ENCODE measurements at regions not wholly inside any gene's neighbourhood (a gene's known extent, or its start where the extent isn't known, plus 50 kb on each side); places are given as distances from the start of the nearest gene placed in this dataset.

DNA sequence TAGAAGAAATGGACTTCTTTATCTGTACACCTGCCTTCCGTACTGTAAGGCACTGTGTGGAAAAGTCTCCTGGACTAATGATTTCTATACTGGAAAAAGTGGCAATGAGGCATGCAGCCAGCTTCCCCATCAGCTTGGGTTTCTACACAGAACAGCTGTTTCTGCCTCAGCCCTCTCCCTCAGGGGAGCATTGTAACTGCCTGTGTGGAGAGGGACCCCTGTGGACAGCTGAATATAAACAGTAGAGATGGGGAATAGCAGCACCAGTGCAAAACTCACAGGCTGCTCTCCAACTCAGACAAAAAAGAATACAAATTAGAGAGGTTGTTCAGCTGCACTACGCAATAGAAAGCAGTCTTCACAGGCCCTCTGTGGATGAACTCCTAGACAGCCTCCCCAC lies 451.3 kb upstream of the MBL2 start:
- CTCF ChIA-PET = no interaction called here
- POLR2A ChIA-PET = no interaction called here
- Histone ChIP-seq H3K27me3 (ENCODE audit: control insufficient read depth, insufficient read depth, low read length) (no peaks in the 10 kb centered on the region), H3K36me3 (ENCODE audit: control insufficient read depth, insufficient read depth, low read length) (no peaks in the 10 kb centered on the region), H3K4me3 (ENCODE audit: low read depth, low read length) (no peak overlapping the region)
- TF ChIP-seq, protein P1, sequence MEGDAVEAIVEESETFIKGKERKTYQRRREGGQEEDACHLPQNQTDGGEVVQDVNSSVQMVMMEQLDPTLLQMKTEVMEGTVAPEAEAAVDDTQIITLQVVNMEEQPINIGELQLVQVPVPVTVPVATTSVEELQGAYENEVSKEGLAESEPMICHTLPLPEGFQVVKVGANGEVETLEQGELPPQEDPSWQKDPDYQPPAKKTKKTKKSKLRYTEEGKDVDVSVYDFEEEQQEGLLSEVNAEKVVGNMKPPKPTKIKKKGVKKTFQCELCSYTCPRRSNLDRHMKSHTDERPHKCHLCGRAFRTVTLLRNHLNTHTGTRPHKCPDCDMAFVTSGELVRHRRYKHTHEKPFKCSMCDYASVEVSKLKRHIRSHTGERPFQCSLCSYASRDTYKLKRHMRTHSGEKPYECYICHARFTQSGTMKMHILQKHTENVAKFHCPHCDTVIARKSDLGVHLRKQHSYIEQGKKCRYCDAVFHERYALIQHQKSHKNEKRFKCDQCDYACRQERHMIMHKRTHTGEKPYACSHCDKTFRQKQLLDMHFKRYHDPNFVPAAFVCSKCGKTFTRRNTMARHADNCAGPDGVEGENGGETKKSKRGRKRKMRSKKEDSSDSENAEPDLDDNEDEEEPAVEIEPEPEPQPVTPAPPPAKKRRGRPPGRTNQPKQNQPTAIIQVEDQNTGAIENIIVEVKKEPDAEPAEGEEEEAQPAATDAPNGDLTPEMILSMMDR (IDR thresholded peaks at IDR 0.05; ENCODE audit: insufficient read depth, low read depth, low read length) = no peak
- DNase-seq (ENCODE audit: low read depth) = no peak

- H3K27me3 ChIP-seq (ENCODE audit: control insufficient read depth, insufficient read depth, low read length) = no peaks in the 10 kb centered on the region
- ChIA-PET CTCF (no interaction called here), POLR2A (no interaction called here)
- DNase-seq (ENCODE audit: low read depth) = no peak
- no peaks in the 10 kb centered on the region for H3K36me3 ChIP-seq (ENCODE audit: control insufficient read depth, insufficient read depth, low read length)
- TF ChIP-seq, protein P1 (IDR thresholded peaks at IDR 0.05; ENCODE audit: insufficient read depth, low read depth, low read length) = no peak
- no peak overlapping the region for H3K4me3 ChIP-seq (ENCODE audit: low read depth, low read length)
Measured at GRCh38 chr10:53222806-53223205, 450.2 kb upstream of the MBL2 start.

DNA sequence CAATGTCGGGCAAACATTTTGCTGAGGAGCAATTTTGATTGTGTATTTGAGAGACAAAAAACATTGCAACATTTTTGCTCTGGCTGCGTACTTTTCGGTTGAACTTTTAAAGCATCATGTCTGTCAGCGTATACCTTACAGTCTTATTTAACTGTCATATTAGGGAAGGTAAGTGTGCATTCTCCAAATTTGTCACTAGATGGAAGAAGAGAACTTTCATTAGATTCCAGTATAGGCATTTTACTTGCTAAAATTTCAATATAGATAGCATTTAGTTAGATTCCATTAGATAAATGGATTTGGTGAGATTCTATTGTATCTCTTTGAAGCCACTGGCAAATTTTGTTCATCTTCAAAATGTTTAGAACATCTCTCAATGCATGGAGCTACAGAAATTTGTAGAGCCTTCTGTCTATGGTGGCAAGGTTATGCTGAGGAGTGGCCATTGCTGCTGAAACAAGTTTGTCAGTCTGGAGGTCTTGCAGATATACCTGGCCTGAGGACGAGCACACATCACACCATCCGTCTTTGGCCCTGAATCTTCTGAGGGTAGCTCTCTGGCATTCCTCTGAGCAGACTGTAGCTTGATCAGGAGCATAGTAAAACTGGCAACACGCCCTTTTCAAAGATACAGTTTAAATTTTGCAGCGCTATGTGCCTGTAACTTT lies 437.5 kb upstream of the MBL2 start:
- Histone ChIP-seq H3K27me3 (ENCODE audit: control insufficient read depth, insufficient read depth, low read length) (no peaks in the 10 kb centered on the region), H3K4me3 (ENCODE audit: low read depth, low read length) (no peak overlapping the region), H3K36me3 (ENCODE audit: control insufficient read depth, insufficient read depth, low read length) (no peaks in the 10 kb centered on the region)
- TF ChIP-seq, protein P1 (IDR thresholded peaks at IDR 0.05; ENCODE audit: insufficient read depth, low read depth, low read length) = no peak
- ChIA-PET POLR2A (no interaction called here), CTCF (no interaction called here)
- no peak for DNase-seq (ENCODE audit: low read depth)

DNA sequence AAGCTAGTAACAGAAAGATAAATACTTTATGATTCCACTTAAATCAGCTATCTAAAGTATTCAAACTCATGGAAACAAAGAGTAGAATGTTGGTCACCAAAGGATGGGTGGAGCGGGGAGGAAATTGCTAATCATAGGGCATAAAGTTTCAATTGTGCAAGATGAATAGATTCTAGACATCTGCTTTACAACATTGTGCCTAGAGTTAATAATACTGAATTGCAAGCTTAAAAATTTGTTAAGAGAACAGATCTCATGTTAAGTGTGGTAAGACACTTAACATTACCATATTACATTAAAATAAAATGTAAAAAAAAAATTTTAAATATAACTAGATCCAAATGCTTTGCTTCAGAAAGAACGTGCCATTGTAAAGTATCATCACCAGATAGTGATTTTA lies 411.1 kb upstream of the MBL2 start:
- Histone ChIP-seq H3K27me3 (ENCODE audit: control insufficient read depth, insufficient read depth, low read length) (no peaks in the 10 kb centered on the region), H3K4me3 (ENCODE audit: low read depth, low read length) (no peak overlapping the region), H3K36me3 (ENCODE audit: control insufficient read depth, insufficient read depth, low read length) (no peaks in the 10 kb centered on the region)
- ChIA-PET POLR2A (no interaction called here), CTCF (no interaction called here)
- TF ChIP-seq, protein P1 (IDR thresholded peaks at IDR 0.05; ENCODE audit: insufficient read depth, low read depth, low read length) = no peak
- DNase-seq (ENCODE audit: low read depth) = no peak

- ChIA-PET CTCF (no interaction called here), POLR2A (no interaction called here)
- H3K36me3 ChIP-seq (ENCODE audit: control insufficient read depth, insufficient read depth, low read length) = no peaks in the 10 kb centered on the region
- H3K4me3 ChIP-seq (ENCODE audit: low read depth, low read length) = no peak overlapping the region
- no peaks in the 10 kb centered on the region for H3K27me3 ChIP-seq (ENCODE audit: control insufficient read depth, insufficient read depth, low read length)
- TF ChIP-seq, protein P1 (IDR thresholded peaks at IDR 0.05; ENCODE audit: insufficient read depth, low read depth, low read length) = no peak
- DNase-seq (ENCODE audit: low read depth) = no peak
Measured at GRCh38 chr10:53177468-53177867, 404.9 kb upstream of the MBL2 start.
